GM23338 (cell line): ENCODE measurements at regions not wholly inside any gene's neighbourhood (a gene's known extent, or its start where the extent isn't known, plus 50 kb on each side); places are given as distances from the start of the nearest gene placed in this dataset.

Experiments used
- ATAC-seq: fragments of 200-7000 bp; cut with Tn5 transposase; 3 replicates; pipeline ENCODE4 v1.9.1; 2020
- DNase-seq: peaks from one replicate; pipeline ENCODE4 v3.0.0-alpha.2; 2015; ENCODE audit warnings: low spot score
- H2AFZ ChIP-seq: fragments of 200-600 bp; sonication (generic); 2 replicates; pipeline ENCODE4 v1.8.0; 2016; ENCODE audit warnings: antibody characterized with exemption, mild to moderate bottlenecking, moderate library complexity
- H3F3A ChIP-seq: fragments of 200-600 bp; sonication (generic); replicated peaks from 2 replicates; pipeline ENCODE4 v1.8.0; 2017; ENCODE audit warnings: antibody characterized with exemption, mixed run types, low read depth
- H3K27ac ChIP-seq: fragments of 200-600 bp; sonication (generic); 2 replicates; pipeline ENCODE4 v1.6.1; 2016; ENCODE audit warnings: low read depth
- H3K27me3 ChIP-seq: fragments of 200-600 bp; sonication (generic); 2 replicates; pipeline ENCODE4 v1.8.0; 2016; ENCODE audit warnings: mild to moderate bottlenecking, mixed run types, moderate library complexity; ENCODE audit not compliant: insufficient read depth
- H3K36me3 ChIP-seq: fragments of 200-600 bp; sonication (generic); 2 replicates; pipeline ENCODE4 v1.8.0; 2016; ENCODE audit warnings: mild to moderate bottlenecking; ENCODE audit not compliant: insufficient read depth
- H3K4me1 ChIP-seq: fragments of 200-600 bp; sonication (generic); 2 replicates; pipeline ENCODE4 v1.8.0; 2016; ENCODE audit warnings: mild to moderate bottlenecking, moderate library complexity; ENCODE audit not compliant: insufficient read depth
- H3K4me2 ChIP-seq: fragments of 200-600 bp; sonication (generic); 2 replicates; pipeline ENCODE4 v1.7.1; 2017; ENCODE audit warnings: mixed run types
- H3K4me3 ChIP-seq: fragments of 200-600 bp; sonication (generic); 2 replicates; pipeline ENCODE4 v1.6.1; 2016; ENCODE audit warnings: mixed run types
- H3K79me2 ChIP-seq: fragments of 200-600 bp; sonication (generic); replicated peaks from 2 replicates; pipeline ENCODE4 v1.8.0; 2017; ENCODE audit warnings: mild to moderate bottlenecking; ENCODE audit not compliant: insufficient read depth
- H3K9me2 ChIP-seq: fragments of 200-600 bp; sonication (generic); 2 replicates; pipeline ENCODE4 v1.8.0; 2017; ENCODE audit not compliant: insufficient read depth
- H4K20me1 ChIP-seq: fragments of 200-600 bp; sonication (generic); replicated peaks from 2 replicates; pipeline ENCODE4 v1.8.0; 2017; ENCODE audit warnings: mild to moderate bottlenecking; ENCODE audit not compliant: insufficient read depth
- H3K27ac Mint-ChIP-seq: 2 replicates; pipeline ENCODE4 v1.8.0; 2020; ENCODE audit warnings: inconsistent platforms, mild to moderate bottlenecking, moderate library complexity, mixed read lengths
- H3K27me3 Mint-ChIP-seq: 3 replicates; pipeline ENCODE4 v1.8.0; 2022; ENCODE audit warnings: low read depth, mild to moderate bottlenecking, moderate library complexity, mixed read lengths, inconsistent platforms; ENCODE audit not compliant: insufficient read depth, poor library complexity
- H3K36me3 Mint-ChIP-seq: 3 replicates; pipeline ENCODE4 v1.8.0; 2021; ENCODE audit warnings: low read depth, mild to moderate bottlenecking, inconsistent platforms, moderate library complexity, mixed read lengths
- H3K4me1 Mint-ChIP-seq: 3 replicates; pipeline ENCODE4 v1.8.0; 2020; ENCODE audit warnings: mild to moderate bottlenecking, inconsistent platforms, mixed read lengths
- H3K4me3 Mint-ChIP-seq: 3 replicates; pipeline ENCODE4 v1.8.0; 2021; ENCODE audit warnings: moderate library complexity, mild to moderate bottlenecking, inconsistent platforms, mixed read lengths
- H3K9me3 Mint-ChIP-seq: 3 replicates; pipeline ENCODE4 v1.8.0; 2020; ENCODE audit warnings: moderate library complexity, mild to moderate bottlenecking, inconsistent platforms, mixed read lengths
- CTCF ChIP-seq, 2 experiments: fragments of 200-600 bp in 1 of 2; sonication (generic) in 1 of 2; conservative IDR thresholded peaks; 2 replicates each; pipeline versions ENCODE4 v1.5.1 to v1.6.1; 2016 to 2017; ENCODE audit warnings: antibody characterized with exemption in 2 of 2, low read depth in 2 of 2, mild to moderate bottlenecking in 2 of 2, moderate library complexity in 1 of 2
- EZH2phosphoT487 ChIP-seq: fragments of 200-600 bp; sonication (generic); IDR thresholded peaks from one replicate; pipeline ENCODE4 v1.8.1; 2018; ENCODE audit warnings: antibody characterized with exemption; ENCODE audit not compliant: unreplicated experiment
- TF ChIP-seq, protein P1 (sequence below): fragments of 250-450 bp; sonication (Bioruptor Pico); IDR thresholded peaks from 2 replicates; pipeline ENCODE4 v1.5.0; 2020; ENCODE audit warnings: mild to moderate bottlenecking, moderate library complexity
- TF ChIP-seq, protein P2 (sequence below): IDR thresholded peaks from one replicate; pipeline ENCODE4 v1.6.1; 2018; ENCODE audit warnings: antibody characterized with exemption; ENCODE audit not compliant: unreplicated experiment

- no peaks in the 10 kb centered on the region; the same call in 1 of the 2 replicates for H3K9me2 ChIP-seq
- H3K27me3 ChIP-seq, result no peaks in the 10 kb centered on the region
- H3K27ac ChIP-seq, result no peak overlapping the region
- H3K27me3 Mint-ChIP-seq, result peaks cover 8% of the 10 kb centered on the region
- H3K4me1 Mint-ChIP-seq, result no peaks in the 10 kb centered on the region
- DNase-seq, result no peak
- no peaks in the 10 kb centered on the region for H4K20me1 ChIP-seq
- H3K79me2 ChIP-seq, result no peaks in the 10 kb centered on the region
- H3K4me3 ChIP-seq, result no peak overlapping the region
- H2AFZ ChIP-seq, result no peak overlapping the region
- no peaks in the 10 kb centered on the region for H3K36me3 Mint-ChIP-seq
- H3F3A ChIP-seq, result no peaks in the 10 kb centered on the region
- H3K27ac Mint-ChIP-seq, result no peak overlapping the region
- TF ChIP-seq, protein P1, sequence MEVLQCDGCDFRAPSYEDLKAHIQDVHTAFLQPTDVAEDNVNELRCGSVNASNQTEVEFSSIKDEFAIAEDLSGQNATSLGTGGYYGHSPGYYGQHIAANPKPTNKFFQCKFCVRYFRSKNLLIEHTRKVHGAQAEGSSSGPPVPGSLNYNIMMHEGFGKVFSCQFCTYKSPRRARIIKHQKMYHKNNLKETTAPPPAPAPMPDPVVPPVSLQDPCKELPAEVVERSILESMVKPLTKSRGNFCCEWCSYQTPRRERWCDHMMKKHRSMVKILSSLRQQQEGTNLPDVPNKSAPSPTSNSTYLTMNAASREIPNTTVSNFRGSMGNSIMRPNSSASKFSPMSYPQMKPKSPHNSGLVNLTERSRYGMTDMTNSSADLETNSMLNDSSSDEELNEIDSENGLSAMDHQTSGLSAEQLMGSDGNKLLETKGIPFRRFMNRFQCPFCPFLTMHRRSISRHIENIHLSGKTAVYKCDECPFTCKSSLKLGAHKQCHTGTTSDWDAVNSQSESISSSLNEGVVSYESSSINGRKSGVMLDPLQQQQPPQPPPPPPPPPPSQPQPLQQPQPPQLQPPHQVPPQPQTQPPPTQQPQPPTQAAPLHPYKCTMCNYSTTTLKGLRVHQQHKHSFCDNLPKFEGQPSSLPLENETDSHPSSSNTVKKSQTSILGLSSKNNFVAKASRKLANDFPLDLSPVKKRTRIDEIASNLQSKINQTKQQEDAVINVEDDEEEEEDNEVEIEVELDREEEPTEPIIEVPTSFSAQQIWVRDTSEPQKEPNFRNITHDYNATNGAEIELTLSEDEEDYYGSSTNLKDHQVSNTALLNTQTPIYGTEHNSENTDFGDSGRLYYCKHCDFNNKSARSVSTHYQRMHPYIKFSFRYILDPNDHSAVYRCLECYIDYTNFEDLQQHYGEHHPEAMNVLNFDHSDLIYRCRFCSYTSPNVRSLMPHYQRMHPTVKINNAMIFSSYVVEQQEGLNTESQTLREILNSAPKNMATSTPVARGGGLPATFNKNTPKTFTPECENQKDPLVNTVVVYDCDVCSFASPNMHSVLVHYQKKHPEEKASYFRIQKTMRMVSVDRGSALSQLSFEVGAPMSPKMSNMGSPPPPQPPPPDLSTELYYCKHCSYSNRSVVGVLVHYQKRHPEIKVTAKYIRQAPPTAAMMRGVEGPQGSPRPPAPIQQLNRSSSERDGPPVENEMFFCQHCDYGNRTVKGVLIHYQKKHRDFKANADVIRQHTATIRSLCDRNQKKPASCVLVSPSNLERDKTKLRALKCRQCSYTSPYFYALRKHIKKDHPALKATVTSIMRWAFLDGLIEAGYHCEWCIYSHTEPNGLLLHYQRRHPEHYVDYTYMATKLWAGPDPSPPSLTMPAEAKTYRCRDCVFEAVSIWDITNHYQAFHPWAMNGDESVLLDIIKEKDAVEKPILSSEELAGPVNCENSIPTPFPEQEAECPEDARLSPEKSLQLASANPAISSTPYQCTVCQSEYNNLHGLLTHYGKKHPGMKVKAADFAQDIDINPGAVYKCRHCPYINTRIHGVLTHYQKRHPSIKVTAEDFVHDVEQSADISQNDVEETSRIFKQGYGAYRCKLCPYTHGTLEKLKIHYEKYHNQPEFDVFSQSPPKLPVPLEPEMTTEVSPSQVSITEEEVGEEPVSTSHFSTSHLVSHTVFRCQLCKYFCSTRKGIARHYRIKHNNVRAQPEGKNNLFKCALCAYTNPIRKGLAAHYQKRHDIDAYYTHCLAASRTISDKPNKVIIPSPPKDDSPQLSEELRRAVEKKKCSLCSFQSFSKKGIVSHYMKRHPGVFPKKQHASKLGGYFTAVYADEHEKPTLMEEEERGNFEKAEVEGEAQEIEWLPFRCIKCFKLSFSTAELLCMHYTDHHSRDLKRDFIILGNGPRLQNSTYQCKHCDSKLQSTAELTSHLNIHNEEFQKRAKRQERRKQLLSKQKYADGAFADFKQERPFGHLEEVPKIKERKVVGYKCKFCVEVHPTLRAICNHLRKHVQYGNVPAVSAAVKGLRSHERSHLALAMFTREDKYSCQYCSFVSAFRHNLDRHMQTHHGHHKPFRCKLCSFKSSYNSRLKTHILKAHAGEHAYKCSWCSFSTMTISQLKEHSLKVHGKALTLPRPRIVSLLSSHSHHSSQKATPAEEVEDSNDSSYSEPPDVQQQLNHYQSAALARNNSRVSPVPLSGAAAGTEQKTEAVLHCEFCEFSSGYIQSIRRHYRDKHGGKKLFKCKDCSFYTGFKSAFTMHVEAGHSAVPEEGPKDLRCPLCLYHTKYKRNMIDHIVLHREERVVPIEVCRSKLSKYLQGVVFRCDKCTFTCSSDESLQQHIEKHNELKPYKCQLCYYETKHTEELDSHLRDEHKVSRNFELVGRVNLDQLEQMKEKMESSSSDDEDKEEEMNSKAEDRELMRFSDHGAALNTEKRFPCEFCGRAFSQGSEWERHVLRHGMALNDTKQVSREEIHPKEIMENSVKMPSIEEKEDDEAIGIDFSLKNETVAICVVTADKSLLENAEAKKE (CRISPR knock-in tag), result no peak
- TF ChIP-seq, protein P2, sequence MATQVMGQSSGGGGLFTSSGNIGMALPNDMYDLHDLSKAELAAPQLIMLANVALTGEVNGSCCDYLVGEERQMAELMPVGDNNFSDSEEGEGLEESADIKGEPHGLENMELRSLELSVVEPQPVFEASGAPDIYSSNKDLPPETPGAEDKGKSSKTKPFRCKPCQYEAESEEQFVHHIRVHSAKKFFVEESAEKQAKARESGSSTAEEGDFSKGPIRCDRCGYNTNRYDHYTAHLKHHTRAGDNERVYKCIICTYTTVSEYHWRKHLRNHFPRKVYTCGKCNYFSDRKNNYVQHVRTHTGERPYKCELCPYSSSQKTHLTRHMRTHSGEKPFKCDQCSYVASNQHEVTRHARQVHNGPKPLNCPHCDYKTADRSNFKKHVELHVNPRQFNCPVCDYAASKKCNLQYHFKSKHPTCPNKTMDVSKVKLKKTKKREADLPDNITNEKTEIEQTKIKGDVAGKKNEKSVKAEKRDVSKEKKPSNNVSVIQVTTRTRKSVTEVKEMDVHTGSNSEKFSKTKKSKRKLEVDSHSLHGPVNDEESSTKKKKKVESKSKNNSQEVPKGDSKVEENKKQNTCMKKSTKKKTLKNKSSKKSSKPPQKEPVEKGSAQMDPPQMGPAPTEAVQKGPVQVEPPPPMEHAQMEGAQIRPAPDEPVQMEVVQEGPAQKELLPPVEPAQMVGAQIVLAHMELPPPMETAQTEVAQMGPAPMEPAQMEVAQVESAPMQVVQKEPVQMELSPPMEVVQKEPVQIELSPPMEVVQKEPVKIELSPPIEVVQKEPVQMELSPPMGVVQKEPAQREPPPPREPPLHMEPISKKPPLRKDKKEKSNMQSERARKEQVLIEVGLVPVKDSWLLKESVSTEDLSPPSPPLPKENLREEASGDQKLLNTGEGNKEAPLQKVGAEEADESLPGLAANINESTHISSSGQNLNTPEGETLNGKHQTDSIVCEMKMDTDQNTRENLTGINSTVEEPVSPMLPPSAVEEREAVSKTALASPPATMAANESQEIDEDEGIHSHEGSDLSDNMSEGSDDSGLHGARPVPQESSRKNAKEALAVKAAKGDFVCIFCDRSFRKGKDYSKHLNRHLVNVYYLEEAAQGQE, result no peak
- no peak for TF ChIP-seq CTCF (conservative IDR thresholded peaks at IDR 0.05; ENCODE audit: low read depth in 2 of 2)
- no peak for TF ChIP-seq EZH2phosphoT487
- H3K36me3 ChIP-seq, result no peaks in the 10 kb centered on the region
- H3K9me3 Mint-ChIP-seq, result no peaks in the 10 kb centered on the region; the same call in 2 of the 3 replicates
- no peak for ATAC-seq
- no peak overlapping the region for H3K4me3 Mint-ChIP-seq
- H3K4me2 ChIP-seq, result no peak overlapping the region
- H3K4me1 ChIP-seq, result no peaks in the 10 kb centered on the region
Observed at GRCh38 chr1:29803486-29803885, 567.2 kb downstream of the PTPRU start.
